H1 (cell line): ENCODE measurements at regions not wholly inside any gene's neighbourhood (a gene's known extent, or its start where the extent isn't known, plus 50 kb on each side); places are given as distances from the start of the nearest gene placed in this dataset.

Source experiments
- CTCF ChIA-PET: fragments of 300-600 bp; sonication (Branson Sonifier 250); formaldehyde crosslinking; loops from one replicate; lab custom pipeline; 2021; ENCODE audit not compliant: partially characterized antibody; lab: Charles Lee
- POLR2A ChIA-PET: fragments of 300-600 bp; sonication (Branson Sonifier 250); formaldehyde crosslinking; loops from one replicate; lab custom pipeline; 2021; ENCODE audit warnings: inconsistent platforms; ENCODE audit not compliant: partially characterized antibody; lab: Charles Lee
- DNase-seq, 2 experiments: peaks; one replicate each; pipeline versions ENCODE4 v3.0.0 to v3.0.0-alpha.2; 2010 to 2022; ENCODE audit warnings: low spot score in 2 of 2, low read depth in 1 of 2, mixed read lengths in 1 of 2
- FAIRE-seq: peaks from 2 replicates; lab custom pipeline; 2011; peaks lifted over from hg19 to GRCh38; lab: Jason Lieb, UNC
- H2AFZ ChIP-seq: 2 replicates; pipeline ENCODE4 v1.8.1; 2012; ENCODE audit warnings: low read length, inconsistent platforms
- H2AK5ac ChIP-seq: 2 replicates; pipeline ENCODE4 v1.6.1; 2013; ENCODE audit warnings: low read depth, low read length
- H2BK120ac ChIP-seq: replicated peaks from 2 replicates; pipeline ENCODE3; 2013; ENCODE audit warnings: low read depth, low read length, inconsistent platforms
- H2BK12ac ChIP-seq: 2 replicates; pipeline ENCODE4 v1.6.1; 2013; ENCODE audit warnings: low read depth, low read length
- H2BK15ac ChIP-seq: 2 replicates; pipeline ENCODE4 v1.6.1; 2013; ENCODE audit warnings: low read length
- H2BK20ac ChIP-seq: 2 replicates; pipeline ENCODE4 v1.6.1; 2013; ENCODE audit warnings: low read length
- H2BK5ac ChIP-seq: 2 replicates; pipeline ENCODE4 v1.6.1; 2013; ENCODE audit warnings: low read depth, low read length
- H3K14ac ChIP-seq: 2 replicates; pipeline ENCODE4 v1.6.1; 2013; ENCODE audit warnings: inconsistent platforms; ENCODE audit not compliant: insufficient read length
- H3K18ac ChIP-seq: 2 replicates; pipeline ENCODE4 v1.6.1; 2013; ENCODE audit warnings: low read length; ENCODE audit errors: extremely low read depth
- H3K23ac ChIP-seq: 2 replicates; pipeline ENCODE4 v1.6.1; 2013; ENCODE audit warnings: inconsistent platforms; ENCODE audit not compliant: insufficient read length
- H3K23me2 ChIP-seq: 2 replicates; pipeline ENCODE4 v1.6.1; 2013; ENCODE audit warnings: low read depth, low read length
- H3K27ac ChIP-seq: 2 replicates; pipeline ENCODE4 v1.6.1; 2011; ENCODE audit warnings: low read depth, low read length, inconsistent platforms
- H3K27me3 ChIP-seq, 4 experiments: replicated peaks in 1 of 4; 1 replicate in 1 of 4; 2 replicates in 3 of 4; pipeline versions ENCODE4 v1.6.1 to v1.8.1; 2011 to 2013; ENCODE audit warnings: low read length in 3 of 4, mild to moderate bottlenecking in 3 of 4, inconsistent platforms in 2 of 4, mixed read lengths in 2 of 4, moderate library complexity in 1 of 4; ENCODE audit not compliant: control insufficient read depth in 3 of 4, insufficient read depth in 3 of 4; ENCODE audit errors: extremely low read depth in 1 of 4
- H3K36me3 ChIP-seq, 4 experiments: 2 replicates each; pipeline versions ENCODE4 v1.6.1 to v1.8.1; 2011 to 2013; ENCODE audit warnings: mild to moderate bottlenecking in 4 of 4, low read length in 3 of 4, moderate library complexity in 2 of 4, control low read depth in 1 of 4, inconsistent platforms in 1 of 4; ENCODE audit not compliant: insufficient read depth in 4 of 4, control insufficient read depth in 2 of 4
- H3K4ac ChIP-seq: replicated peaks from 2 replicates; pipeline ENCODE3; 2013; ENCODE audit warnings: low read length, low read depth, mixed read lengths, inconsistent platforms; ENCODE audit not compliant: insufficient read length
- H3K4me1 ChIP-seq, 4 experiments: replicated peaks in 1 of 4; 1 replicate in 1 of 4; 2 replicates in 3 of 4; pipeline versions ENCODE4 v1.6.1 to v1.8.1; 2011 to 2013; ENCODE audit warnings: low read length in 3 of 4, inconsistent platforms in 2 of 4, mixed read lengths in 1 of 4; ENCODE audit not compliant: insufficient read depth in 4 of 4, control insufficient read depth in 3 of 4
- H3K4me2 ChIP-seq, 2 experiments: 2 replicates each; pipeline versions ENCODE4 v1.6.1 to v1.8.1; 2011 to 2013; ENCODE audit warnings: low read depth in 2 of 2, low read length in 2 of 2, control low read depth in 1 of 2, inconsistent platforms in 1 of 2, mild to moderate bottlenecking in 1 of 2; ENCODE audit not compliant: insufficient read depth in 1 of 2
- H3K4me3 ChIP-seq, 4 experiments: fragments of 200-600, 300-600 bp in 1 of 4; sonication (generic), shearing (Covaris generic), sonication (Bioruptor Twin) in 1 of 4; 2 replicates each; pipeline versions ENCODE4 v1.5.1 to v1.8.1; 2011 to 2016; ENCODE audit warnings: low read length in 4 of 4, low read depth in 3 of 4, control low read depth in 2 of 4, inconsistent platforms in 2 of 4, mild to moderate bottlenecking in 2 of 4, mixed read lengths in 1 of 4, moderate library complexity in 1 of 4; ENCODE audit not compliant: insufficient read depth in 2 of 4; ENCODE audit errors: extremely low read depth in 1 of 4
- H3K56ac ChIP-seq: replicated peaks from 2 replicates; pipeline ENCODE3; 2013; ENCODE audit warnings: low read depth, mild to moderate bottlenecking, mixed read lengths, low read length, inconsistent platforms; ENCODE audit not compliant: insufficient read length
- H3K79me1 ChIP-seq: 2 replicates; pipeline ENCODE4 v1.6.1; 2013; ENCODE audit warnings: low read depth, low read length, control low read depth
- H3K79me2 ChIP-seq, 2 experiments: 2 replicates each; pipeline versions ENCODE4 v1.6.1 to v1.8.1; 2012 to 2013; ENCODE audit warnings: low read length in 2 of 2, mild to moderate bottlenecking in 2 of 2, inconsistent platforms in 1 of 2; ENCODE audit not compliant: insufficient read depth in 2 of 2, control insufficient read depth in 1 of 2
- H3K9ac ChIP-seq, 4 experiments: replicated peaks in 1 of 4; 1 replicate in 1 of 4; 2 replicates in 3 of 4; pipeline versions ENCODE4 v1.6.1 to v1.8.1; 2011 to 2013; ENCODE audit warnings: low read depth in 3 of 4, low read length in 3 of 4, control low read depth in 2 of 4, mild to moderate bottlenecking in 2 of 4, moderate library complexity in 2 of 4, inconsistent platforms in 1 of 4; ENCODE audit errors: extremely low read depth in 1 of 4
- H3K9me3 ChIP-seq, 2 experiments: 2 replicates each; pipeline versions ENCODE4 v1.6.1 to v1.8.1; 2012 to 2013; ENCODE audit warnings: mild to moderate bottlenecking in 2 of 2, moderate library complexity in 2 of 2, control low read depth in 1 of 2, inconsistent platforms in 1 of 2, low read depth in 1 of 2, low read length in 1 of 2, mixed read lengths in 1 of 2; ENCODE audit not compliant: insufficient read depth in 2 of 2
- H4K20me1 ChIP-seq, 2 experiments: replicated peaks in 1 of 2; 2 replicates each; pipeline versions ENCODE3 to v1.8.1; 2011 to 2013; ENCODE audit warnings: inconsistent platforms in 2 of 2, low read length in 2 of 2, mild to moderate bottlenecking in 1 of 2; ENCODE audit not compliant: insufficient read depth in 2 of 2, control insufficient read depth in 1 of 2
- H4K5ac ChIP-seq: 2 replicates; pipeline ENCODE4 v1.6.1; 2013; ENCODE audit warnings: low read length, low read depth, mixed read lengths, inconsistent platforms; ENCODE audit not compliant: insufficient read length
- H4K8ac ChIP-seq: 2 replicates; pipeline ENCODE4 v1.8.0; 2013; ENCODE audit warnings: mild to moderate bottlenecking, moderate library complexity, low read length, inconsistent platforms; ENCODE audit not compliant: insufficient read depth; ENCODE audit errors: extremely low read depth
- H4K91ac ChIP-seq: replicated peaks from 2 replicates; pipeline ENCODE3; 2013; ENCODE audit warnings: low read length, mixed read lengths, inconsistent platforms; ENCODE audit not compliant: insufficient read length
- BRCA1 ChIP-seq: IDR thresholded peaks from 2 replicates; pipeline ENCODE4 v1.6.1; 2012; ENCODE audit warnings: low read depth, low read length, improper control_type of control experiment
- CREB1 ChIP-seq: IDR thresholded peaks from 2 replicates; pipeline ENCODE4 v1.6.1; 2012; ENCODE audit warnings: inconsistent platforms
- HDAC2 ChIP-seq, 2 experiments: fragments of 300-600 bp in 1 of 2; sonication (generic) in 1 of 2; IDR thresholded peaks; 2 replicates each; pipeline ENCODE4 v1.6.1; 2011 to 2012; ENCODE audit warnings: low read depth in 2 of 2, low read length in 2 of 2, mild to moderate bottlenecking in 2 of 2, moderate library complexity in 2 of 2, borderline replicate concordance in 1 of 2, inconsistent platforms in 1 of 2
- RAD21 ChIP-seq, 2 experiments: IDR thresholded peaks in 1 of 2; conservative IDR thresholded peaks in 1 of 2; 2 replicates each; pipeline ENCODE4 v1.6.1; 2011; ENCODE audit warnings: low read depth in 2 of 2, low read length in 2 of 2, improper control_type of control experiment in 1 of 2, inconsistent platforms in 1 of 2, mild to moderate bottlenecking in 1 of 2, moderate library complexity in 1 of 2
- TAF7 ChIP-seq: optimal IDR thresholded peaks from 2 replicates; pipeline ENCODE3; 2011; ENCODE audit warnings: low read depth, mild to moderate bottlenecking, inconsistent platforms, low read length, moderate library complexity, borderline replicate concordance
- WGBS, 2 experiments: shearing (Covaris generic) in 1 of 2; methylation state at CpG; one replicate each; pipeline versions ENCODE4 v1.1.6 to v1.1.7; 2013 to 2015; ENCODE audit warnings: low lambda C conversion rate in 2 of 2, mixed read lengths in 2 of 2, inconsistent platforms in 1 of 2, low coverage in 1 of 2, missing lambda C conversion rate in 1 of 2; ENCODE audit not compliant: insufficient replicate concordance in 2 of 2, insufficient coverage in 1 of 2, insufficient read length in 1 of 2; ENCODE audit errors: extremely low coverage in 1 of 2, missing lambda C conversion rate in 1 of 2; 5-methylcytosine and 5-hydroxymethylcytosine counted together
- TF ChIP-seq, protein P1 (sequence below), 3 experiments: IDR thresholded peaks; 1 replicate in 2 of 3; 2 replicates in 1 of 3; pipeline versions ENCODE4 v1.5.1 to v1.6.1; 2011; ENCODE audit warnings: low read length in 3 of 3, mild to moderate bottlenecking in 3 of 3, inconsistent platforms in 2 of 3, low read depth in 1 of 3, moderate library complexity in 1 of 3; ENCODE audit not compliant: insufficient read depth in 1 of 3; ENCODE audit errors: control extremely low read depth in 1 of 3
- TF ChIP-seq, protein P2 (sequence below): IDR thresholded peaks from 2 replicates; pipeline ENCODE4 v1.6.1; 2012; ENCODE audit warnings: inconsistent platforms

DNA sequence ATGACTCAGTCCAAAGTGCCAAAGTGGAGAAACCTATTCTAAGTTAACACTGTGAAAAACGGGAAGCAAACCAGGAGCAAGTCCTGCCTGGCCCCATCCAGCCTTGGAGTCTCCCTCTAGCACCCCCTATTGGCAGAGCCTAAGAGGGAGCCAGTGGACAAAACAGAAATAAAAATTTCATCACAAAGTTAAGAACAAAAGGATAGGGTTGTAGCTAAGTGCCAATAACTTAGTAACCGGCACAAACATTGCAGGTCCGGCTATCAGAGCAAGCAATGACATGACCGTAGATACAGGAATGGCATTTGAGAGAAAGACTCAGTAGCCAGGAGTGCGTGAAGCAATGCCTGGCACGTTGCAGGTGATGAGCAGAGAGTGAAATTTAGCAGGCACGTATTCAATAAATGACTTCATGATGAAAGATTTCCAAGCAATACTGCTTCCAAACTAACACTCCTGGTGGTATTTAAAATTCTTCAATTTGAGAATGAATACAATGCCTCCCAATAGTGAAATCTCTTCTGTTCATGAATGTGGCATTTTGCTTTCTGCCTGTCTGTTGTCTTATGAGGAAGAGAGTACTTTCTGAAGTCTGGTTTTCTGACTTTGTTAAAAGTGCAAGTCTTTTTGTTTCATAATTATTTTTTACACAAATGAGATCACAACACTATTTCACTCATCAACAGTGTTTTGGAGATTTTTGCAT, 391.0 kb downstream of the OMA1 start:
- H3K14ac ChIP-seq: no peak overlapping the region
- H3K9me3 ChIP-seq: no peaks in the 10 kb centered on the region
- H2BK120ac ChIP-seq: no peak overlapping the region
- H3K4me1 ChIP-seq: peaks cover 4 to 22% (median 12%) of the 10 kb centered on the region in 4 experiments; a peak in 6 of 7 replicates
- H3K23ac ChIP-seq: no peak overlapping the region
- H3K18ac ChIP-seq: no peak overlapping the region
- no peaks in the 10 kb centered on the region for H3K79me1 ChIP-seq
- no peak overlapping the region for H3K4ac ChIP-seq
- H2AFZ ChIP-seq: no peak overlapping the region
- peak overlapping the region; percentile 62; the same call in 1 of the 2 replicates for H2BK20ac ChIP-seq
- H2BK15ac ChIP-seq: 0 out of 2 replicates have a peak overlapping the region, but pooled peaks have one; percentile 74
- peak overlapping the region; percentile 40; the same call in 1 of the 2 replicates for H2BK12ac ChIP-seq
- H2AK5ac ChIP-seq: no peak overlapping the region
- DNase-seq (peak; percentile 21 to 69), FAIRE-seq (peak; percentile 90)
- H3K4me2 ChIP-seq: no peak overlapping the region
- no peak overlapping the region for H3K4me3 ChIP-seq
- ChIA-PET POLR2A (no interaction called here), CTCF (interaction anchor here (0.6 to 6.8 kb wide), 20 partner anchors 10 to 458 kb away, joined by 3 to 54 read pairs (median 4); no protein-coding TSS in a partner anchor)
- H4K5ac ChIP-seq: peak overlapping the region; percentile 77
- 79% methylated on average over 7 of the region's 7 CpGs; no CpG with 5 or more reads in 1 of the 2 experiments for WGBS, 2 experiments
- H4K20me1 ChIP-seq: no peaks in the 10 kb centered on the region
- H2BK5ac ChIP-seq: no peak overlapping the region
- no peak overlapping the region for H3K27ac ChIP-seq
- peak overlapping the region; percentile 45 for H4K91ac ChIP-seq
- no peak overlapping the region for H3K9ac ChIP-seq
- H4K8ac ChIP-seq: no peak overlapping the region
- no peaks in the 10 kb centered on the region for H3K79me2 ChIP-seq
- no peak for TF ChIP-seq HDAC2 (IDR thresholded peaks at IDR 0.05; ENCODE audit: borderline replicate concordance in 1 of 2, low read depth in 2 of 2, low read length in 2 of 2)
- TF ChIP-seq RAD21 (IDR thresholded peaks at IDR 0.05 in 1 of 2, conservative IDR thresholded peaks at IDR 0.05 in 1 of 2; ENCODE audit: low read depth in 2 of 2, low read length in 2 of 2): peak; percentile 71 to 78
- TF ChIP-seq, protein P1, sequence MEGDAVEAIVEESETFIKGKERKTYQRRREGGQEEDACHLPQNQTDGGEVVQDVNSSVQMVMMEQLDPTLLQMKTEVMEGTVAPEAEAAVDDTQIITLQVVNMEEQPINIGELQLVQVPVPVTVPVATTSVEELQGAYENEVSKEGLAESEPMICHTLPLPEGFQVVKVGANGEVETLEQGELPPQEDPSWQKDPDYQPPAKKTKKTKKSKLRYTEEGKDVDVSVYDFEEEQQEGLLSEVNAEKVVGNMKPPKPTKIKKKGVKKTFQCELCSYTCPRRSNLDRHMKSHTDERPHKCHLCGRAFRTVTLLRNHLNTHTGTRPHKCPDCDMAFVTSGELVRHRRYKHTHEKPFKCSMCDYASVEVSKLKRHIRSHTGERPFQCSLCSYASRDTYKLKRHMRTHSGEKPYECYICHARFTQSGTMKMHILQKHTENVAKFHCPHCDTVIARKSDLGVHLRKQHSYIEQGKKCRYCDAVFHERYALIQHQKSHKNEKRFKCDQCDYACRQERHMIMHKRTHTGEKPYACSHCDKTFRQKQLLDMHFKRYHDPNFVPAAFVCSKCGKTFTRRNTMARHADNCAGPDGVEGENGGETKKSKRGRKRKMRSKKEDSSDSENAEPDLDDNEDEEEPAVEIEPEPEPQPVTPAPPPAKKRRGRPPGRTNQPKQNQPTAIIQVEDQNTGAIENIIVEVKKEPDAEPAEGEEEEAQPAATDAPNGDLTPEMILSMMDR (IDR thresholded peaks at IDR 0.05; ENCODE audit: control extremely low read depth in 1 of 3, insufficient read depth in 1 of 3, low read depth in 1 of 3, low read length in 3 of 3): peak; percentile 70 to 88 (median 71)
- TF ChIP-seq TAF7: no peak
- no peak for TF ChIP-seq CREB1
- TF ChIP-seq BRCA1: no peak
- TF ChIP-seq, protein P2, sequence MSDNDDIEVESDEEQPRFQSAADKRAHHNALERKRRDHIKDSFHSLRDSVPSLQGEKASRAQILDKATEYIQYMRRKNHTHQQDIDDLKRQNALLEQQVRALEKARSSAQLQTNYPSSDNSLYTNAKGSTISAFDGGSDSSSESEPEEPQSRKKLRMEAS: no peak
- no peaks in the 10 kb centered on the region for H3K23me2 ChIP-seq
- no peak overlapping the region for H3K56ac ChIP-seq
- no peaks in the 10 kb centered on the region for H3K27me3 ChIP-seq
- H3K36me3 ChIP-seq: no peaks in the 10 kb centered on the region
